ENCODE measurements at regions not wholly inside any gene's neighbourhood (a gene's known extent, or its start where the extent isn't known, plus 50 kb on each side); places are given as distances from the start of the nearest gene placed in this dataset.

GRCh38 chr14:84167026-84167425 is 1362.9 kb upstream of the FLRT2 start:
- no peak for DNase-seq

GRCh38 chr14:84180336-84180735 is 1349.6 kb upstream of the FLRT2 start:
- no peak for DNase-seq

DNA sequence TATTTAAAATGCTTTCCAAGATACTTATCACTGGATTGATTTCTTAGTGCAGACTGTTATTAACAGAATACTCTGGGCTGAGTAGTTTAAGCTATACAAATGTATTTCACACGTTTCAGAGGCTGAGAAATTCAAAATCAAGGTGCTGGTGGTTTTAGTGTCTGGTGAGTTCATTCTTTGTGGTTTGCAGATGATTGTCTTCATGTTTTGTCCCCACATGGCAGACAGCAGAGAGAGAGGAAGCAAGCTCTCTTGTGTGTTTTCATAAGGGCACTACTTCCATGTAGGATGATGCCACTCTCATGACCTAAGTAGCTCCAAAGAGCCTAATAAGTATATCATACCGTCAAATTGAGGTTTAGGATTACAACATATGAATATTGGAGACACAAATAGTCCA is 1348.9 kb upstream of the FLRT2 start:
- no peak for DNase-seq

DNA sequence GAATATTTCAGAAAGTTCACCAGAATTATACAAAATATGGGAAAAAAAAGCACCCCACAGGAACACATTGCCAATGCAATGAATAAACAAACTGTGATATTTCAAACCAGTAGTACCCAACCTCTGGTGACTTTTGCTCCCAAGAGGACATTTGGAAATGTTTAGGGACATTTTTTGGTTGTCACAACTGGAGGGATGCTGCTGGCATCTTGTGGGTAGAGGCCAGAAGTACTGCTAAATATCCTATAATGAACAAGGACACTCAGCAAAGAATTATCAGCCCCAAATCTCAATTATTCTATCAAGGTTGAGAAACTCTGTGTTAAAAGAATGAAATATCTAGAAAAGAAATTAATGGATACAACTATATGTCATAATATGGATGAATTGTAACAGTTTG is 1334.4 kb upstream of the FLRT2 start:
- DNase-seq: no peak

- no peak for DNase-seq
These were observed 1332.2 kb upstream of the FLRT2 start for GRCh38 chr14:84197704-84198103.

DNA sequence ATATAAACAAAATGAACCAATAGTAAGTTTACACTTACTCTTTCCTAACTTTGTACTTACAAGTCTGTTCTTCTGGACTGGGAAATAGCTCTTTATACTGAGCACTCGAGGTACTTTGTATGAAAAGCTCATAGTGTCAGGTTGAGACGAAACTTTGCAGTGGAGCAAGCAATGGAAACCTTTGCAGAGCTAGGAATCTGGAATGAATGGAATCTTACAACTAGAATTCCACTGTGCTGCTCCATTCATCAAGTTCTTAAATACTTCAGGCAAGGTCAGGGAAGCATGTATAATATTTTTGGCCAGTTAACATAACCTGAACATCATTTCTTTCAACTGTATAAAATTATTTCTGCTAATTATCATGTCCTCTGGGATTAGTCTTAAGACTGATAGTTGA is 1327.5 kb upstream of the FLRT2 start:
- no peak for DNase-seq

DNA sequence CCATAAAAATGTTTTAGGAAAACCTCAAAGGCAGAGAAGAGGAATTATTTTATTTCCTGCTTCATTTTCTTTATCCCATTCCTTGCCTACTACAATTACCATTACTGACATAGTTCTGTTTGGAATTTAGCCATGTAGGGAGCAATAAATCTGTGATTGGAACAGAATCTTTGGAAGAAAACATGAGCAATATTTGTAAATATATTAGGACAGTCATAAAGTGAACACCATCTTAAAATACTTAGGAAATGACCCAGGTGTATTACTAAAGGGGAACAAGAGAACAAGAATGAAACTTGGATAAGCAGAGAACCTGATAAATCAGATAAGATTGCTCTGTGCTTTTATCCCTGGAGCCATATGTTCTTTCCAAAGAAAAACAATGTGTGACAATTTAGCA is 1326.0 kb upstream of the FLRT2 start:
- DNase-seq: no peak

GRCh38 chr14:84208451-84208850 is 1321.5 kb upstream of the FLRT2 start:
- DNase-seq: no peak

DNA sequence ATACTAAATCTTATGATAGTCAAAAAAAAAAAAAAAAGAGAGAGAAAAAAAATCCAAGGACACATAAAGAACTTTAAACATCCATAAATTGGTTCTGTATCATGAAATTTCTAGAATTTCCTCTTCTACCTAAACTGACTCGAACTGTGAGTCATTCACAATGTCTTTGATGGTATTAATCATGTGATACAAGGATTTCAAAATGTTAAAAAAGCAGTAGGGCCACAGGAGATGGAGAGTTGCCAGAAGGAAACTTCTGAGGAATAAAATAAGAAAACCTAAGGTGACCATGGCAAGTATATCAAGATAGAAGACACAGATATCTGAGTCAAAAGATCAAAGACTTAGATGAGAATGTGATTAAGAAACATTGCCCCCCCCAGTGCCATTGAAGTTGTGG is 1320.9 kb upstream of the FLRT2 start:
- no peak for DNase-seq

DNA sequence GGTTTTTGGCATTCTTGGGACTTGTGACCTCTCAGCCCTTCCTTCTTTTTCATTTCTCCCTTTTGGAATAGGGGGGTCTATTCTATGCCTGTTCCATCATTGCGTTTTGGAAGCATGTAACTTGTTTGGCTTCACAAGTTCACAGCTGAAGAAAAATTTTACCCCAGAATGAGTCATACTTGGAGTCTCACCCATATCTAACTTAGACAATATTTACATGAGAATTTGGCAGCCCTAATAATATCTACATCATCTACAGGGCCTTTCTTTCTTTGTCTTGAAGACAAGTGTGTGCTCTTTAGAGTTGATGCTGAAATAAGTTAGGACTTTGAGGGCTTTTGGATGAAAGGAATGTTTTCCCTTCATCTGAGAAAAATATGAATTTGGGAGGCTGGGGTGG is 1312.9 kb upstream of the FLRT2 start:
- no peak for DNase-seq

DNA sequence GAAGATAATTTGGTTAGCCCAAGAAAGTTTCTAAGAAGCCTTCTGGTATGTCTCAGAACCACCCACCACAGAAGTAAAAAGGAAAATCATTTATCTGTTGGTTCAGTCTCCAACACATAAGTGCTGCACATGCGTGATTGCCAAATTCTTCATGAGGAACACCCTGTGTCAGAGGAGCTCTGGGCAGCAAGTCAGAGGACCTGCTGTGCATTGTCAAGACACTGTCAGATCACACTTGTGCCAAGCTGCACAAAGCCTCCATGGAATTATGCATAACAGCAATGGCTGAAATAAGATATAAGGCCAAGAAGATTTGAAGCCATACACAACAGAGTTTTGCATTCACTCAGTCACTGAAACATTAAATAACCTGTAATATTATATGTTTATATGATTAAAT is 1304.7 kb upstream of the FLRT2 start:
- DNase-seq: no peak

DNA sequence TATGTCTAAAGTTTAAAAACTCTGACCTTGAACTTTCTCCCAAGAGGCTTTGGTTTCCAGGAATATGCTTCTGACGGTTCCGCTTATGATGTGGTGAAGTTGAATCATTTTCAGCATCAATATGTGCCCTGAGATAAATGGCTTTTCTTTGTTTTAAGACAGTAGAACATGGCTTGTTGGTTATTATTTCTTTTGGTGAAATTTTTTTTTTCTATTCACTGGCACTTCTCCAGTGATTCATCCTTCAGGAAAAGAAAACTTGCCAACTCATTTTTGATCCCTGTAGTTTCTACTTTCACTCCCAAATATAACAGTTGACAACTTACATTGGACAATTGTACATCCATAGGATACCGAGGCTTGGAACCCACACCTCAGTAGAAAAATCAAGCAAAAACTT is 1301.2 kb upstream of the FLRT2 start:
- DNase-seq: no peak

GRCh38 chr14:84234281-84234680 is 1295.7 kb upstream of the FLRT2 start:
- no peak for DNase-seq

DNA sequence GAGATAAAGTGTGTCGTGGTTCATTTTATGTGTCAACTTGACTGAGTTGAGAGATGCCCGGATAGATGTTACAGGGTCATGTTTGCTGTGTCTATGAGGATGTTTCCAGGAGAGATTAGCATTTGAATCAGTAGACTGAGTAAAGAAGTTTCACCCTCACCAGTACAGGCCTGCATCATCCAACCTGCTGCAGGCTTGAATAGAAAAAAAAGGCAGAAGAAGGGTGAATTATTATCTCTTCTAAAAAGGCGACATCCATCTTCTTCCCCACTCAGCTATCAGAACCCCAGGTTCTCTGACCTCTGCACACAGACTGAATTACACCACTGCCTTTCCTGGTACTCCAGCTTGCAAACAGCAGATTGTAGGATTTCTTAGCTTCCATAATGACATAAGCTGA is 1293.7 kb upstream of the FLRT2 start:
- no peak for DNase-seq

GRCh38 chr14:84237881-84238280 is 1292.1 kb upstream of the FLRT2 start:
- no peak for DNase-seq

GRCh38 chr14:84247693-84248092 is 1282.3 kb upstream of the FLRT2 start:
- DNase-seq: no peak

DNA sequence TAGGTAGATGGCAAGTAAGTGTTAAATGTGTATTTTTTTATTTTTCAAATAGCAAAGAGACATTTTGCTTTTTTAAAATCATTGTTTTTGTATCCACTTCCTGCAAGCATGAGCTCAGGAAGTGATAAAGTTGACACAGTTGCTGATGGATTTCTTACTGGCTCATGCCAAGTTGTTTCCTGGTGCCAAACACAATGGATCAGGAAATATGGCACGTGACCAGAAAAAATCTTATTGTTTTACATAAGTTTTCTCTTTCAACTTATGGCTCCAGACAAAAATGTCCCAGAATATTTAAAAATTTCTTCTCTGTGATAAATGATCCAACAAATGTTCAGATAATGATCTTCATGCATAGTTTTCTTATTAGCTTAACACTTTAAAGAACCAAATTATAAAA is 1279.1 kb upstream of the FLRT2 start:
- DNase-seq: no peak

GRCh38 chr14:84251411-84252115 is 1278.4 kb upstream of the FLRT2 start:
- no peak for DNase-seq

DNA sequence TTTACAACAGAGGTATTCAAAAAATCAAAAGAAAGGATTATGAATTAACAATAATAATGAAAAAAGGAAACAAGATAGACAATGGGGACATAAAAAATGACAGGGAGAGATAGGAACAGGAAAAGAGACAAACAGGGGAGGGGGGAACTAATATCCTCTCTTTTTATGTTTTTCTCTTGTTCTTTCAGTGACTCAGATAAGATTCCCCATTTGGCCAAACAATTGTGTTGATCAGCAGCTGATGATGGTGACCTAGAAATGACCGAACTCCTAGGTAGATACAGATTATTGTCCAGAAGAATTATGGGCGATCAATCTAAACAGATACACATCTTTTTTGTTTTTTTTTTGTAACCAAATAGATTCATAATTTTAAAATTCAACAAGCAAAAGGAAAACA is 1277.2 kb upstream of the FLRT2 start:
- DNase-seq: no peak

GRCh38 chr14:84253326-84253725 is 1276.6 kb upstream of the FLRT2 start:
- no peak for DNase-seq

- no peak for DNase-seq
These were observed 1275.7 kb upstream of the FLRT2 start for GRCh38 chr14:84254290-84254689.

- DNase-seq: no peak
These were observed 1267.0 kb upstream of the FLRT2 start for GRCh38 chr14:84262932-84263331.

DNA sequence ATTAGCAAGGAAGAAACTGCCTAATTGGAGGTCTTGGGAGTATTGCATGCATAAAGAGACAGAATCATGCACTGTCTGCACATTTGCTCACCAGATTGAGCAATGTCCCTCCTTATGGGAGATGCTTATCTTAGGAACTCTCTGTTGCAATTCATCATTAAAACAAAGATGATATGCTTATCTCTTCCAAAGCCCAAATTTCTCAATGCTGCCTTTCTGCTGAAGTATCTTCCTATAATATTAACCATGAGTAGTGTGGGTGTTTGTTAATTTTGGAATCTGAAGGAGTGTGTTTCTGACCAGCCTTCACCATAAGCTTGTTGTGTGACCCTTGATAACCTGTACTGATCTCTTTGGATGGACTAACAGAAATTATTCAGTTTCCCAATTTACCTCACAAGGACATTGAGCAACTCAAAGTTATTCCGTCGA is 1257.6 kb upstream of the FLRT2 start:
- no peak for DNase-seq

GRCh38 chr14:84273181-84273580 is 1256.8 kb upstream of the FLRT2 start:
- no peak for DNase-seq

GRCh38 chr14:84282618-84283017 is 1247.3 kb upstream of the FLRT2 start:
- DNase-seq: no peak

GRCh38 chr14:84288781-84289180 is 1241.2 kb upstream of the FLRT2 start:
- DNase-seq: no peak
